DMS 273 (cell line): ENCODE measurements at regions not wholly inside any gene's neighbourhood (a gene's known extent, or its start where the extent isn't known, plus 50 kb on each side); places are given as distances from the start of the nearest gene placed in this dataset.
"Not testable (repeated sequence)": the region's sequence is repeated elsewhere in the genome, so short reads cannot be mapped to it uniquely, and the experiment has no call there.

Source experiments
- DNase-seq: peaks from one replicate; lab custom pipeline; 2025; ENCODE audit not compliant: unreplicated experiment; lab: John Stamatoyannopoulos, UW

- DNase-seq = not testable (repeated sequence)
Measured at GRCh38 chr17:16844669-16845068, 127.2 kb downstream of the TNFRSF13B start.

- DNase-seq = not testable (repeated sequence)
Measured at GRCh38 chr17:16843511-16843910, 128.4 kb downstream of the TNFRSF13B start.

- not testable (repeated sequence) for DNase-seq
Measured at GRCh38 chr17:16842346-16842745, 129.6 kb downstream of the TNFRSF13B start.

- not testable (repeated sequence) for DNase-seq
Measured at GRCh38 chr17:16841896-16842295, 130.0 kb downstream of the TNFRSF13B start.

- DNase-seq = not testable (repeated sequence)
Measured at GRCh38 chr17:16840219-16840618, 131.7 kb downstream of the TNFRSF13B start.

GRCh38 chr17:16839242-16840175, 132.4 kb downstream of the TNFRSF13B start:
- DNase-seq = not testable (repeated sequence)

- DNase-seq = not testable (repeated sequence)
Measured at GRCh38 chr17:16838795-16839194, 133.1 kb downstream of the TNFRSF13B start.

- DNase-seq = not testable (repeated sequence)
Measured at GRCh38 chr17:16838287-16838686, 133.6 kb downstream of the TNFRSF13B start.

- not testable (repeated sequence) for DNase-seq
Measured at GRCh38 chr17:16837468-16838266, 134.3 kb downstream of the TNFRSF13B start.

- not testable (repeated sequence) for DNase-seq
Measured at GRCh38 chr17:16836315-16836915, 135.5 kb downstream of the TNFRSF13B start.

- not testable (repeated sequence) for DNase-seq
Measured at GRCh38 chr17:16833517-16833916, 138.4 kb downstream of the TNFRSF13B start.

- not testable (repeated sequence) for DNase-seq
Measured at GRCh38 chr17:16832853-16833252, 139.1 kb downstream of the TNFRSF13B start.

- not testable (repeated sequence) for DNase-seq
Measured at GRCh38 chr17:16832206-16832605, 139.7 kb downstream of the TNFRSF13B start.

- DNase-seq = not testable (repeated sequence)
Measured at GRCh38 chr17:16830770-16831169, 140.7 kb downstream of the CCDC144A start.

- not testable (repeated sequence) for DNase-seq
Measured at GRCh38 chr17:16830219-16830618, 140.2 kb downstream of the CCDC144A start.
